ENCODE measurements at regions not wholly inside any gene's neighbourhood (a gene's known extent, or its start where the extent isn't known, plus 50 kb on each side); places are given as distances from the start of the nearest gene placed in this dataset.

DNA sequence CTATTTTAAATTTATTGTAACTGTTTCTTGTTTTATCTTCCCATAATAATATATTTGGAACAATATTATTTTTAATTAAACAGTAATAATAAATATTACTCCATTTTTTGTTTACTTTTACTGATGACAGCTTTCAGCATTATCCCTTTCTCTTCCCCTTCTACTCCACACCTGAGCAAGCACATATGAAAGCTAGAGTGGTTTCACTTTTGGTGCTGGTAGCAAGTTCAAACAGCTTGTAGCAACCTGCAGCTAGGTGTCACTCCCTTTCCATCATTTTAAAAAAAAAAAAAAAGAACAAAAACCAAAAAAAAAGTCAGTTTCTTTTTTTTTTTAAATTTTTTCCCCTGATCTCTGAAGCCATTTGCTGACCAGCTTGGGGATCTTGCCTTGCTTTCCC lies 801.8 kb downstream of the CCDC85A start:
- TF ChIP-seq POLR2A (IDR thresholded peaks at IDR 0.05) (no peak), CTCF (IDR thresholded peaks at IDR 0.05) (no peak)

All from esophagus squamous epithelium (tissue), 4 donors.